ENCODE measurements at regions not wholly inside any gene's neighbourhood (a gene's known extent, or its start where the extent isn't known, plus 50 kb on each side); places are given as distances from the start of the nearest gene placed in this dataset.
A peak's percentile ranks its signal among the peaks of the same experiment; 100 is the strongest.

DNA sequence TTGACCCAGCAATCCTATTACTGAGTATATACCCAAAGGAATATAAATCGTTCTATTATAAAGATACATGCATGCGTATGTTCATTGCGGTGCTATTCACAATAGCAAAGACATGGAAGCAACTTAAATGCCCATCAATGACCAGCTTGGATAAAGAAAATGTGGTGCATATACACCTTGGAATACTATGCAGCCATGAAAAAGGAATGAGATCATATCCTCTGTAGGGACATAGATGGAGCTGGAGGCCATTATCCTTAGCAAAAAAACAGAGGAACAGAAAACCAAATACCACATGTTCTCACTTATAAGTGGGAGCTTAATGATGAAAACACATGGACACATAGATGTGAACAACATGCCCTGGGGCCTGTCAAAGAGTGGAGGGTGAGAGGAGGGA is 124.1 kb upstream of the AFF2 start:
- Histone ChIP-seq H3K4me1 (ENCODE audit: insufficient read depth, insufficient read length) (no peaks in the 10 kb centered on the region), H3K9me3 (ENCODE audit: insufficient read depth, low read length) (no peaks in the 10 kb centered on the region), H3K36me3 (ENCODE audit: insufficient read depth, insufficient read length, low read length) (no peaks in the 10 kb centered on the region), H3K9ac (ENCODE audit: insufficient read length, low read depth) (no peak overlapping the region), H3K4me3 (ENCODE audit: insufficient read length, low read depth) (no peak overlapping the region), H3K27me3 (ENCODE audit: insufficient read depth, insufficient read length) (no peaks in the 10 kb centered on the region)
- DNase-seq (ENCODE audit: low read depth, low spot score), result no peak
- TF ChIP-seq ZNF274 (IDR thresholded peaks at IDR 0.05; ENCODE audit: low read depth, low read length), result no peak
- no peak for TF ChIP-seq SUZ12 (IDR thresholded peaks at IDR 0.05; ENCODE audit: extremely low read depth, insufficient read depth, insufficient read length)
- no peak for TF ChIP-seq YY1 (IDR thresholded peaks at IDR 0.05; ENCODE audit: insufficient read depth, insufficient read length)

DNA sequence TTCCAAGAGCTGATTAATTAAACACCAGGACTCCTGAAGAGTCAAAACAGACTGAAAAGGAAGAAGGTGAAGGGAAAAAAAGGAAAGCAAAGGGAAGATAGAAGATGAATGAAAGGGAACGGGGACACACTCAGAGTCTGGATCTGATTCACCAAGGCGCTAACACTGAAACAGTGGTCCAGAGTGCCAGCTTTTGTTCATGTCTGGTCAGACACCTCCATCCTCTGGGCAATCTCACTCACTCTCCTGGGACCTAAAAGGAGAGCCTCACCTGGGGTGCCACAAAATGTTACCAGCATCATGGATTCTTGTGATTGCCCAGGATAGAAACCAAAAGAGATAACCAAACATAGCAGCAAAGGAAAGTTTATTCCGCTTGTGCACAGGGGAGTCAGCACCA is 120.3 kb upstream of the AFF2 start:
- no peak for DNase-seq (ENCODE audit: low read depth, low spot score)
- no peaks in the 10 kb centered on the region for H3K36me3 ChIP-seq (ENCODE audit: insufficient read depth, insufficient read length, low read length)
- no peak overlapping the region for H3K9ac ChIP-seq (ENCODE audit: insufficient read length, low read depth)
- TF ChIP-seq SUZ12 (IDR thresholded peaks at IDR 0.05; ENCODE audit: extremely low read depth, insufficient read depth, insufficient read length), result no peak
- no peak for TF ChIP-seq YY1 (IDR thresholded peaks at IDR 0.05; ENCODE audit: insufficient read depth, insufficient read length)
- TF ChIP-seq ZNF274 (IDR thresholded peaks at IDR 0.05; ENCODE audit: low read depth, low read length), result no peak
- H3K9me3 ChIP-seq (ENCODE audit: insufficient read depth, low read length), result no peaks in the 10 kb centered on the region
- no peaks in the 10 kb centered on the region for H3K27me3 ChIP-seq (ENCODE audit: insufficient read depth, insufficient read length)
- H3K4me1 ChIP-seq (ENCODE audit: insufficient read depth, insufficient read length), result no peaks in the 10 kb centered on the region
- no peak overlapping the region for H3K4me3 ChIP-seq (ENCODE audit: insufficient read length, low read depth)

DNA sequence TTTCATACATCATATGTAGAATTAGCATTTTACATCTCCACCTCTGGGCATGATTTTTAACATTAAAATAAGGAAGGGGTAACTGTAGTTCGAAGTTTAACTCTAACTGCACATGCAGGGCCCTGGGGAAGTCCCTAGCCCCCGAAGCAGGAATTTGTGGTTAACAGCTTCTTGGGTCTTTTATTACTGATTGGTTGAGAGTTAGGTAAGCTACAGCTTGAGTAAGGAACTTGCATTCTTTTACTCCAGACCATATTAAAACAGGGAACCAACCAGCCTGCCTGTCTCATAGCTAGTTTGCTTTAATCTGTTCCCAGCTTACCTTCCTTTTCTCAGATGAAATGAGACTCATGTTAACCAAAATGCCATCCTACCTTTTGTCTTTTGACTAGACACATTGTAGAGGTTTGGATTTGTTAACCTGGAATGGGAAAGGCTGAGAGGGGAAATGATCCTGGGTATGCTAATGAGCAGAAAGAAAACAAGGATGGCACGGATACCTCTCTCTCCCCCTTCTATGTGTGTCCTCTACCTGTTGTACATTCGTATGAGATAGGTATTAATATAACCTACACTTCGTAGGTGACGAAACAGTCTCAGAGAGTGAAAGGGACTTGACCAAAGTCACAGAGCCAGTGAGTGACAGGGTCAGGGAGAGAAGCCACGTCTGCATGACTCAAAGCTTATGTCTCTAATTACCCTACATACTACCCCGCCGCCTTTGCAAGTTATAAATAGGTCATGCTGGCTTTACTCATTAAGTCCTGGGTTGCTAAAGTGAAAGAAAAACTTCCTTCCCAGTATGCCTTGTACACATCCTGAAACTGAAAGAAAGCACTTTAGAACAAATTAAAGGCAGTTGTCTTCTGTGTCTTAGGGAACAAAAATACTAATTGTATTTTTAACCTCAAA is 119.5 kb upstream of the AFF2 start:
- no peaks in the 10 kb centered on the region for H3K4me1 ChIP-seq (ENCODE audit: insufficient read depth, insufficient read length)
- no peak overlapping the region for H3K9ac ChIP-seq (ENCODE audit: insufficient read length, low read depth)
- TF ChIP-seq SUZ12 (IDR thresholded peaks at IDR 0.05; ENCODE audit: extremely low read depth, insufficient read depth, insufficient read length), result no peak
- no peak for TF ChIP-seq ZNF274 (IDR thresholded peaks at IDR 0.05; ENCODE audit: low read depth, low read length)
- TF ChIP-seq YY1 (IDR thresholded peaks at IDR 0.05; ENCODE audit: insufficient read depth, insufficient read length), result no peak
- no peaks in the 10 kb centered on the region for H3K36me3 ChIP-seq (ENCODE audit: insufficient read depth, insufficient read length, low read length)
- no peak overlapping the region for H3K4me3 ChIP-seq (ENCODE audit: insufficient read length, low read depth)
- DNase-seq (ENCODE audit: low read depth, low spot score), result no peak
- no peaks in the 10 kb centered on the region for H3K9me3 ChIP-seq (ENCODE audit: insufficient read depth, low read length)
- H3K27me3 ChIP-seq (ENCODE audit: insufficient read depth, insufficient read length), result no peaks in the 10 kb centered on the region

DNA sequence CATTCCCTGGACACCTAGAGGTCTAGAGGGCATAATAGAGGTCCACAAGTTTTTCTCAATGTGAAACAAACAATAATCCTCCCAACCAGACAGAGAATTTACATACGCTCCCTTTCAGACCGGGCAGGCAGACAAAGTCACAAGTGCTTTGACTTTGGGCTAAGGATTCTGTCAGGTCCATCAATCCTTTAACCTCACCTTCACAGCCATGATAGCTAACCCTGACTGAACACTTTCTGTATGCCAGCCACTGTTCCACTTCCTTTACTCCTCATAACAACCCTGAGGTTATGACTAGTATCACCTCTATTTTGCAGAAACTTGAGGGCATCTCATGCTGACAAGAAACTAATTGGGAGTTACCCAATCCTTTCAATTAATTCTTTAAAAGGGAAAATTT is 118.8 kb upstream of the AFF2 start:
- no peaks in the 10 kb centered on the region for H3K27me3 ChIP-seq (ENCODE audit: insufficient read depth, insufficient read length)
- H3K9me3 ChIP-seq (ENCODE audit: insufficient read depth, low read length), result no peaks in the 10 kb centered on the region
- H3K4me1 ChIP-seq (ENCODE audit: insufficient read depth, insufficient read length), result no peaks in the 10 kb centered on the region
- H3K4me3 ChIP-seq (ENCODE audit: insufficient read length, low read depth), result no peak overlapping the region
- DNase-seq (ENCODE audit: low read depth, low spot score), result no peak
- no peaks in the 10 kb centered on the region for H3K36me3 ChIP-seq (ENCODE audit: insufficient read depth, insufficient read length, low read length)
- TF ChIP-seq SUZ12 (IDR thresholded peaks at IDR 0.05; ENCODE audit: extremely low read depth, insufficient read depth, insufficient read length), result no peak
- TF ChIP-seq ZNF274 (IDR thresholded peaks at IDR 0.05; ENCODE audit: low read depth, low read length), result no peak
- TF ChIP-seq YY1 (IDR thresholded peaks at IDR 0.05; ENCODE audit: insufficient read depth, insufficient read length), result no peak
- no peak overlapping the region for H3K9ac ChIP-seq (ENCODE audit: insufficient read length, low read depth)

DNA sequence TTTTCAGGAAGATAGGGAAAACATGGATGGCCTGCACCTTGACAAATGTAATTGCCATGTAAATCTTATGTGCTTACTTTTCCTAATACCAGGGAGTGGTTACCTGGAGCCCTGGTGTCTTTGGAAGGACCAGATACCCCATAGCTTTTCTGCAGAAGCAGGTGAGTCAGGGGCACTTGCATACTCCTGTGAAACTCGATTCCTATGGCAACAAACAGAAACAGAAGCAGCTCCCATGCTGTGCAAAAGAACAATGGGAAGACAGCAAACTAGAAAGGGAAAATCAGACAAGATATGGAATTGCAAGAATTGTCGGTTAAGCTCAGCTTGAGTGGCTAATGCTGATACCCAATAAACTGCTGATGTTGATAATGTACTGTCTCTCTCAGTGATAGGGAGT is 117.4 kb upstream of the AFF2 start:
- H3K27me3 ChIP-seq (ENCODE audit: insufficient read depth, insufficient read length), result no peaks in the 10 kb centered on the region
- H3K4me1 ChIP-seq (ENCODE audit: insufficient read depth, insufficient read length), result no peaks in the 10 kb centered on the region
- TF ChIP-seq YY1 (IDR thresholded peaks at IDR 0.05; ENCODE audit: insufficient read depth, insufficient read length), result no peak
- no peak for TF ChIP-seq ZNF274 (IDR thresholded peaks at IDR 0.05; ENCODE audit: low read depth, low read length)
- TF ChIP-seq SUZ12 (IDR thresholded peaks at IDR 0.05; ENCODE audit: extremely low read depth, insufficient read depth, insufficient read length), result no peak
- H3K9me3 ChIP-seq (ENCODE audit: insufficient read depth, low read length), result no peaks in the 10 kb centered on the region
- DNase-seq (ENCODE audit: low read depth, low spot score), result peak; percentile 1
- H3K4me3 ChIP-seq (ENCODE audit: insufficient read length, low read depth), result no peak overlapping the region
- H3K9ac ChIP-seq (ENCODE audit: insufficient read length, low read depth), result no peak overlapping the region
- no peaks in the 10 kb centered on the region for H3K36me3 ChIP-seq (ENCODE audit: insufficient read depth, insufficient read length, low read length)

DNA sequence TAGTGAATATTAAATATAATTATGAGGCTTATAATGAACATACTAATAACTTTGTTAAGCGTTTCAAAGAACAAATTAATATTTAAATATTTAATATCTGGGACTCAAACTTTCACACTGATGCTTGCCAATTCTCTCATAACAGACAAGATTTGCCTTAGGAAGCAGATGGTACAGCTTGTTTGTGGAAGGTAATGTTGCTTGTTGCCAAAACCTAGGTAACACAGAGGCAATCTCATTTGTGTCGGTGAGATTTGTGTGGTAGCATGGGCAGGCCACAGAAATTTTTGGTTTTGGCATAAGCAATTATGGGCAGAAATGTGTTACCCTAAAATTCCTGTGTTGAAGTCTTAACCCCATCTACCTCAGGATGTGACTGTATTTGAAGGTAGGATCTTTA is 114.9 kb upstream of the AFF2 start:
- no peaks in the 10 kb centered on the region for H3K9me3 ChIP-seq (ENCODE audit: insufficient read depth, low read length)
- TF ChIP-seq SUZ12 (IDR thresholded peaks at IDR 0.05; ENCODE audit: extremely low read depth, insufficient read depth, insufficient read length) (no peak), ZNF274 (IDR thresholded peaks at IDR 0.05; ENCODE audit: low read depth, low read length) (no peak), YY1 (IDR thresholded peaks at IDR 0.05; ENCODE audit: insufficient read depth, insufficient read length) (no peak)
- no peaks in the 10 kb centered on the region for H3K27me3 ChIP-seq (ENCODE audit: insufficient read depth, insufficient read length)
- no peaks in the 10 kb centered on the region for H3K36me3 ChIP-seq (ENCODE audit: insufficient read depth, insufficient read length, low read length)
- no peak for DNase-seq (ENCODE audit: low read depth, low spot score)
- no peak overlapping the region for H3K4me3 ChIP-seq (ENCODE audit: insufficient read length, low read depth)
- H3K9ac ChIP-seq (ENCODE audit: insufficient read length, low read depth), result no peak overlapping the region
- H3K4me1 ChIP-seq (ENCODE audit: insufficient read depth, insufficient read length), result no peaks in the 10 kb centered on the region

DNA sequence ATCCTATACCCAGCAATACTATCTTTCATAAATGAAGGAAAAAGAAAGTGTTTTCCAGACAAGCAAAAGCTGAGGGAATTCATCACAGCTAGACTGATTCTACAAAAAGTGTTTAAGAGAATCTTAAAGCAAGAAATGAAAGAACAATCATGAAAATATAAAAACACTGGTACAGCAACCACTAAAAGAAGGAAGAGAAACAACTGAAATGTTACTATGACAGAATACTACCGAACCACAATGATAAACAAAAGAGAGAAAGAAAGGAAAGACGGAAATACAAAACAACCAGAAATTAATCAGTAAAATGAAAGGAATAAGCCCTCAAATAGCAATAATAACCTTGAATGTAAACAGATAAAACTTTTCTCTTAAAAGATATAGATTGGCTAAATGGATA is 110.8 kb upstream of the AFF2 start:
- H3K36me3 ChIP-seq (ENCODE audit: insufficient read depth, insufficient read length, low read length), result no peaks in the 10 kb centered on the region
- H3K9me3 ChIP-seq (ENCODE audit: insufficient read depth, low read length), result no peaks in the 10 kb centered on the region
- no peak overlapping the region for H3K4me3 ChIP-seq (ENCODE audit: insufficient read length, low read depth)
- TF ChIP-seq ZNF274 (IDR thresholded peaks at IDR 0.05; ENCODE audit: low read depth, low read length) (no peak), SUZ12 (IDR thresholded peaks at IDR 0.05; ENCODE audit: extremely low read depth, insufficient read depth, insufficient read length) (no peak), YY1 (IDR thresholded peaks at IDR 0.05; ENCODE audit: insufficient read depth, insufficient read length) (no peak)
- DNase-seq (ENCODE audit: low read depth, low spot score), result no peak
- H3K9ac ChIP-seq (ENCODE audit: insufficient read length, low read depth), result no peak overlapping the region
- H3K4me1 ChIP-seq (ENCODE audit: insufficient read depth, insufficient read length), result no peaks in the 10 kb centered on the region
- no peaks in the 10 kb centered on the region for H3K27me3 ChIP-seq (ENCODE audit: insufficient read depth, insufficient read length)
